Activated T-cell treated with anti-CD3 and anti-CD28 coated beads, Interleukin-2, amount 50 U/mL, for 24 hours (primary cell): ENCODE measurements at regions not wholly inside any gene's neighbourhood (a gene's known extent, or its start where the extent isn't known, plus 50 kb on each side); places are given as distances from the start of the nearest gene placed in this dataset.
A peak's percentile ranks its signal among the peaks of the same experiment; 100 is the strongest.

ENCODE experiments used
- DNase-seq: peaks from one replicate; pipeline ENCODE4 v3.0.0-alpha.2; 2020
- H3K27ac Mint-ChIP-seq: 2 replicates; pipeline ENCODE4 v1.8.0; 2020; ENCODE audit warnings: mild to moderate bottlenecking, mixed read lengths
- H3K27me3 Mint-ChIP-seq: 2 replicates; pipeline ENCODE4 v1.8.0; 2020; ENCODE audit warnings: mixed read lengths
- H3K36me3 Mint-ChIP-seq: 2 replicates; pipeline ENCODE4 v1.8.0; 2020; ENCODE audit warnings: low read depth, mixed read lengths
- H3K4me1 Mint-ChIP-seq: 2 replicates; pipeline ENCODE4 v1.8.0; 2020; ENCODE audit warnings: low read depth, mixed read lengths
- H3K4me3 Mint-ChIP-seq: 2 replicates; pipeline ENCODE4 v1.8.0; 2020; ENCODE audit warnings: mild to moderate bottlenecking, moderate library complexity, mixed read lengths
- H3K9me3 Mint-ChIP-seq: 2 replicates; pipeline ENCODE4 v1.8.0; 2020; ENCODE audit warnings: mixed read lengths

- no peaks in the 10 kb centered on the region for H3K4me1 Mint-ChIP-seq
- peaks cover 6% of the 10 kb centered on the region for H3K9me3 Mint-ChIP-seq
- H3K4me3 Mint-ChIP-seq: no peak overlapping the region
- DNase-seq: no peak
- no peaks in the 10 kb centered on the region for H3K36me3 Mint-ChIP-seq
- no peak overlapping the region for H3K27ac Mint-ChIP-seq
- H3K27me3 Mint-ChIP-seq: peaks cover 4% of the 10 kb centered on the region
Observed at GRCh38 chr13:59201841-59202240, 961.9 kb downstream of the DIAPH3 start.

- no peak overlapping the region for H3K27ac Mint-ChIP-seq
- no peak overlapping the region for H3K4me3 Mint-ChIP-seq
- no peaks in the 10 kb centered on the region for H3K4me1 Mint-ChIP-seq
- DNase-seq: no peak
- no peaks in the 10 kb centered on the region for H3K36me3 Mint-ChIP-seq
- peaks cover 4% of the 10 kb centered on the region for H3K27me3 Mint-ChIP-seq
- peaks cover 6% of the 10 kb centered on the region for H3K9me3 Mint-ChIP-seq
Observed at GRCh38 chr13:59203855-59204254, 959.9 kb downstream of the DIAPH3 start.

- Mint-ChIP-seq H3K4me1 (no peaks in the 10 kb centered on the region), H3K36me3 (no peaks in the 10 kb centered on the region), H3K27me3 (no peaks in the 10 kb centered on the region), H3K4me3 (no peak overlapping the region), H3K9me3 (peaks cover 6% of the 10 kb centered on the region), H3K27ac (no peak overlapping the region)
- no peak for DNase-seq
Observed at GRCh38 chr13:59205501-59205900, 958.2 kb downstream of the DIAPH3 start.

GRCh38 chr13:59208405-59209195 lies 955.1 kb downstream of the DIAPH3 start:
- no peaks in the 10 kb centered on the region for H3K27me3 Mint-ChIP-seq
- no peak for DNase-seq
- peaks cover under 1% of the 10 kb centered on the region for H3K9me3 Mint-ChIP-seq
- no peak overlapping the region for H3K4me3 Mint-ChIP-seq
- H3K4me1 Mint-ChIP-seq: no peaks in the 10 kb centered on the region
- no peaks in the 10 kb centered on the region for H3K36me3 Mint-ChIP-seq
- H3K27ac Mint-ChIP-seq: no peak overlapping the region

- DNase-seq: no peak
- Mint-ChIP-seq H3K4me3 (no peak overlapping the region), H3K36me3 (no peaks in the 10 kb centered on the region), H3K27ac (no peak overlapping the region), H3K4me1 (no peaks in the 10 kb centered on the region), H3K27me3 (no peaks in the 10 kb centered on the region), H3K9me3 (no peaks in the 10 kb centered on the region)
Observed at GRCh38 chr13:59210543-59210942, 953.2 kb downstream of the DIAPH3 start.

- no peak for DNase-seq
- H3K36me3 Mint-ChIP-seq: no peaks in the 10 kb centered on the region
- no peak overlapping the region for H3K4me3 Mint-ChIP-seq
- no peak overlapping the region for H3K27ac Mint-ChIP-seq
- no peaks in the 10 kb centered on the region for H3K9me3 Mint-ChIP-seq
- no peaks in the 10 kb centered on the region for H3K27me3 Mint-ChIP-seq
- H3K4me1 Mint-ChIP-seq: no peaks in the 10 kb centered on the region
Observed at GRCh38 chr13:59211606-59212005, 952.1 kb downstream of the DIAPH3 start.

DNA sequence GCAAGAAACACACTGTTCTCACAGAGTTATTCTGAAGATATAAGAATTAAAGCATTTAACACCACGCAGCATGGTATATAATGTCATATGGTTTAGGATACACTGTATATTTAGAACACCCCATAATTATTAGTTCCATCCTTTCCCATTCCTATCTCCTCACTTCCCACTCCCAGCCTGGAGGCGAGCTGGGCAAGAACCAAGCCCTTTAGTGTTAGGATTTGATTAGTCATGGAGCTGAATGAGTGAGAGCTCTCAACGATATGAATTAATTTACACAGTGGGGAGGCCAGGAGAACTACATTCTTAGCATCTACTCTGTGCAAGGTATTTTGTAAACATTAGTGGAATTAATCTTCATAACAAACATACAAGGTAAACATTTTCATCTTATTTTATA lies 934.3 kb downstream of the DIAPH3 start:
- Mint-ChIP-seq H3K4me1 (peaks cover 12% of the 10 kb centered on the region), H3K27ac (no peak overlapping the region), H3K9me3 (peaks cover 7% of the 10 kb centered on the region), H3K36me3 (no peaks in the 10 kb centered on the region), H3K27me3 (peaks cover 8% of the 10 kb centered on the region), H3K4me3 (no peak overlapping the region)
- DNase-seq: no peak

DNA sequence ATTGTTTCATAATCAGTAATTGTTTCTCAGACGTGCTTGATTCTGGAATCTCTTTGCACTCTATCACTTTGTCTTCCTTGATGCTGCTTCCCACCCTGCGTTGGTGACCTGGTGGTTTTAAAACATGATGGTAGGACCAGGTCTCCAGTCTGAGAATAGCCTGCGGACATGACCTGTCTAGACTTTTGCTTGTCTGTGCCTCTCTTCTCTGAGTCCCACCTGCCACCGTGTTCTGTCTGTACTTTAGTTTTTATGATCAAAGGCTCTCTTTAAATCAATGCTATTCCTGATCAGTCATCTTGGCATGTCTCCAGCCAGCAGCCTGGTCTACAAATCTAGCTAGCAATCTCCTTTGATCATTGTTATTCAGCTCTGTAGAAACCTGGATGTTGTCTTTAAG lies 933.9 kb downstream of the DIAPH3 start:
- peaks cover 7% of the 10 kb centered on the region for H3K9me3 Mint-ChIP-seq
- DNase-seq: no peak
- H3K4me1 Mint-ChIP-seq: peaks cover 12% of the 10 kb centered on the region
- no peak overlapping the region for H3K4me3 Mint-ChIP-seq
- peaks cover 10% of the 10 kb centered on the region for H3K27me3 Mint-ChIP-seq
- H3K36me3 Mint-ChIP-seq: no peaks in the 10 kb centered on the region
- H3K27ac Mint-ChIP-seq: no peak overlapping the region

DNA sequence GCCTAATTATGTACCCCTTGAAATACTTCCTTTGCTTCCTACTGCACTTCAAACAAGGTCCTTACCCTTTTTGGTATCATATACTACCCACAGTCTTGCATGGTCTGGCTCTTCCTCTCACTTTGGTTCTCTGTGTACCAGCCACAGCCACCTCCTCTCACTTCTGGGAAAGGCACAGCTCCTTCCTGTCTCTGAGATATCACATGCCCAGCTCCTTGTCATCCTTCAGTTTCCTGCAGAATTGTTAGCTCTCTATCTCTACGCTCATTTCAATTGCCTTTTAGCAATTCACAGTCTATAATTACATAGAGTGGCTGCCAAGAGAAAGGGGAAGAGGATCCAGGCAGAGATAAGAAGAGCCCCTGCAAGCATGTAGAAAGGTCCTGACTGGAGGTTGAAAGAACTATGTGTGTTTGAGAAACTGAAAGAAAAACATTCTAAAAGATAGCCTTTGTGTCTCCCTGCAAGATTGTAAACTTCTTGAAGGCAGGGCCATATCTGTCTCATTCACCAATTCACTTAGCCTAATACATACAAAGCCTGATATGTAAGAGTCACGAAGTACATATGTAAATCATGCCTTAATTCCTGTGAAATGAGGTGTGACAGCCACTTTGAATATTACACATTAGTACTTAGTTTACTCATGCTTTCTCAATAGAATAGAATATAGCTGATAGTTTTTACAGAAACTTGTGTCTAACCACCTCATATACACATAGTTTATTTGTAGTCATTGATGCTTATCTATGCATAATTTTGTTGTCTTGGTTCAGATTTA lies 933.1 kb downstream of the DIAPH3 start:
- Mint-ChIP-seq H3K4me3 (no peak overlapping the region), H3K4me1 (peaks cover 12% of the 10 kb centered on the region), H3K27ac (peak overlapping the region; percentile 60), H3K36me3 (no peaks in the 10 kb centered on the region), H3K27me3 (peaks cover 17% of the 10 kb centered on the region), H3K9me3 (peaks cover 7% of the 10 kb centered on the region)
- no peak for DNase-seq

- H3K4me1 Mint-ChIP-seq: no peaks in the 10 kb centered on the region
- H3K27ac Mint-ChIP-seq: no peak overlapping the region
- no peak overlapping the region for H3K4me3 Mint-ChIP-seq
- H3K9me3 Mint-ChIP-seq: no peaks in the 10 kb centered on the region
- no peak for DNase-seq
- H3K36me3 Mint-ChIP-seq: no peaks in the 10 kb centered on the region
- peaks cover 9% of the 10 kb centered on the region for H3K27me3 Mint-ChIP-seq
Observed at GRCh38 chr13:59236309-59236919, 927.3 kb downstream of the DIAPH3 start.

GRCh38 chr13:59236944-59237343 lies 926.8 kb downstream of the DIAPH3 start:
- H3K4me3 Mint-ChIP-seq: no peak overlapping the region
- H3K27me3 Mint-ChIP-seq: peaks cover 9% of the 10 kb centered on the region
- H3K9me3 Mint-ChIP-seq: no peaks in the 10 kb centered on the region
- no peaks in the 10 kb centered on the region for H3K4me1 Mint-ChIP-seq
- H3K36me3 Mint-ChIP-seq: no peaks in the 10 kb centered on the region
- DNase-seq: no peak
- no peak overlapping the region for H3K27ac Mint-ChIP-seq

- no peak for DNase-seq
- H3K4me3 Mint-ChIP-seq: no peak overlapping the region
- no peaks in the 10 kb centered on the region for H3K27me3 Mint-ChIP-seq
Observed at GRCh38 chr13:59247171-59247570, 916.6 kb downstream of the DIAPH3 start.

GRCh38 chr13:59250336-59251189 lies 913.2 kb downstream of the DIAPH3 start:
- no peak for DNase-seq
- Mint-ChIP-seq H3K4me1 (no peaks in the 10 kb centered on the region), H3K36me3 (no peaks in the 10 kb centered on the region), H3K4me3 (no peak overlapping the region), H3K9me3 (no peaks in the 10 kb centered on the region), H3K27me3 (no peaks in the 10 kb centered on the region), H3K27ac (no peak overlapping the region)

More at GRCh38 chr13:59247171-59247570, 916.6 kb downstream of the DIAPH3 start:
- H3K9me3 Mint-ChIP-seq: no peaks in the 10 kb centered on the region
- H3K36me3 Mint-ChIP-seq: no peaks in the 10 kb centered on the region
- H3K27ac Mint-ChIP-seq: no peak overlapping the region
- no peaks in the 10 kb centered on the region for H3K4me1 Mint-ChIP-seq
